ENCODE measurements at regions not wholly inside any gene's neighbourhood (a gene's known extent, or its start where the extent isn't known, plus 50 kb on each side); places are given as distances from the start of the nearest gene placed in this dataset.

GRCh38 chr9:134226221-134226930 lies 62.0 kb upstream of the RNU6ATAC start:
- no peak for TF ChIP-seq POLR2AphosphoS5 (IDR thresholded peaks at IDR 0.05)
- TF ChIP-seq POLR2A (IDR thresholded peaks at IDR 0.05; ENCODE audit: low read depth): no peak
- TF ChIP-seq CTCF (IDR thresholded peaks at IDR 0.05): no peak
- TF ChIP-seq EP300 (IDR thresholded peaks at IDR 0.05): no peak
